Heart right ventricle (tissue), 16 donors: ENCODE measurements at regions not wholly inside any gene's neighbourhood (a gene's known extent, or its start where the extent isn't known, plus 50 kb on each side); places are given as distances from the start of the nearest gene placed in this dataset.

ENCODE experiments used
- ATAC-seq, 8 donors: fragments of 200-7000 bp; cut with Tn5 transposase; one replicate each; pipeline ENCODE4 v1.9.1; 2020; ENCODE audit warnings: mild to moderate bottlenecking in 8 of 8, moderate library complexity in 8 of 8, moderate number of reproducible peaks in 1 of 8
- DNase-seq, 2 donors: peaks; one replicate each; pipeline ENCODE4 v3.0.0-alpha.2; 2020
- H3K27ac ChIP-seq, 10 donors: fragments of 200-600 bp; sonication (generic) in 2 of 10; one replicate each; pipeline versions ENCODE4 v1.5.0 to v1.8.0; 2020 to 2022; ENCODE audit warnings: mild to moderate bottlenecking in 3 of 10
- H3K27me3 ChIP-seq, 7 donors: fragments of 200-600 bp; one replicate each; pipeline ENCODE4 v1.8.0; 2021 to 2022; ENCODE audit warnings: mild to moderate bottlenecking in 2 of 7
- H3K36me3 ChIP-seq, 9 donors: fragments of 200-600 bp; sonication (generic) in 1 of 9; one replicate each; pipeline versions ENCODE4 v1.5.0 to v1.8.0; 2020 to 2022; ENCODE audit warnings: mild to moderate bottlenecking in 2 of 9
- H3K4me1 ChIP-seq, 9 donors: fragments of 200-600 bp; sonication (generic) in 1 of 9; one replicate each; pipeline versions ENCODE4 v1.5.0 to v1.8.0; 2020 to 2022; ENCODE audit warnings: mild to moderate bottlenecking in 4 of 9
- H3K4me3 ChIP-seq, 10 donors: fragments of 200-600 bp; sonication (generic) in 2 of 10; one replicate each; pipeline versions ENCODE4 v1.5.0 to v1.8.0; 2020 to 2022; ENCODE audit warnings: mild to moderate bottlenecking in 7 of 10, moderate library complexity in 2 of 10
- H3K9me3 ChIP-seq, 11 donors: fragments of 200-600 bp in 10 of 11; sonication (generic) in 2 of 11; one replicate each; pipeline versions ENCODE4 v1.5.0 to v1.8.0; 2013 to 2022; ENCODE audit warnings: mild to moderate bottlenecking in 2 of 11, control low read depth in 1 of 11, moderate library complexity in 1 of 11
- WGBS, 2 donors: extraction: QIAGEN DNeasy Blood & Tissue Kit; methylation state at CpG; one replicate each; pipeline ENCODE4 v1.1.7; 2013; ENCODE audit warnings: inconsistent platforms in 1 of 2; 5-methylcytosine and 5-hydroxymethylcytosine counted together
- intact Hi-C, 10 donors: fragments of 100-400 bp; cut with DNase I; formaldehyde crosslinking; loops; one replicate each; pipeline versions ENCODE4 v1.11.1 to v1.14.2; 2022
- TF ChIP-seq, protein P1 (sequence below), 9 donors: fragments of 200-600 bp; sonication (generic) in 2 of 9; IDR thresholded peaks; one replicate each; pipeline versions ENCODE4 v1.5.0 to v1.8.0; 2021 to 2022; ENCODE audit warnings: antibody characterized with exemption in 9 of 9, mild to moderate bottlenecking in 5 of 9, moderate library complexity in 1 of 9
- donor health status: Arrhythmogenic right ventricular cardiomyopathy.
- donor health status: ischemic (EF 13 %, LVEDD 7.1; RV severe dilation, severe dysfunction).
- donor health status: healthy with polysubstance abuse.
- donor health status: DM: no; HTN: yes; CAD: no.
- donor health status: DM: no; HTN: no; CAD: no.
- donor health status: ischemic (EF 25% LVEDD 6.9; RV normal size, moderate dysfunction).
- donor health status: ischemic (EF 25% LVEDD 5.7; RV mildly dilated, moderate dysfunction).
- donor health status: healthy.
- donor health status: DM: yes; HTN: yes; CAD: no.
- donor health status: Ischemic cardiomyopathy.
- donor health status: ischemic (EF 35%, LVEDD 5.7; RV mildly dilated, moderate dysfunction).
- donor health status: nonischemic (EF 11% LVEDD 7.7; RV severe dilation, severe dysfunction).
- donor health status: DM: yes; HTN: yes; CAD: no.
- donor health status: PGD.
- donor health status: ischemic (EF 29% LVEDD 5.4; RV normal size, mild dysfunction).
- donor health status: nonischemic (EF 23%, LVEDD 6.1; RV moderate dilation, normal function).

GRCh38 chr5:29924107-29924506 lies 1269.4 kb upstream of the CDH6 start:
- Histone ChIP-seq H3K4me3 (no peak overlapping the region), H3K4me1 (no peaks in the 10 kb centered on the region), H3K27ac (no peak overlapping the region), H3K27me3 (no peaks in the 10 kb centered on the region), H3K36me3 (no peaks in the 10 kb centered on the region), H3K9me3 (peaks cover 0 to 29% (median 0%) of the 10 kb centered on the region in 11 donors)
- intact Hi-C loops: no loop called here
- 66% methylated on average over 2 of the region's 2 CpGs for WGBS, 2 donors
- no peak for ATAC-seq
- no peak for DNase-seq
- TF ChIP-seq, protein P1, sequence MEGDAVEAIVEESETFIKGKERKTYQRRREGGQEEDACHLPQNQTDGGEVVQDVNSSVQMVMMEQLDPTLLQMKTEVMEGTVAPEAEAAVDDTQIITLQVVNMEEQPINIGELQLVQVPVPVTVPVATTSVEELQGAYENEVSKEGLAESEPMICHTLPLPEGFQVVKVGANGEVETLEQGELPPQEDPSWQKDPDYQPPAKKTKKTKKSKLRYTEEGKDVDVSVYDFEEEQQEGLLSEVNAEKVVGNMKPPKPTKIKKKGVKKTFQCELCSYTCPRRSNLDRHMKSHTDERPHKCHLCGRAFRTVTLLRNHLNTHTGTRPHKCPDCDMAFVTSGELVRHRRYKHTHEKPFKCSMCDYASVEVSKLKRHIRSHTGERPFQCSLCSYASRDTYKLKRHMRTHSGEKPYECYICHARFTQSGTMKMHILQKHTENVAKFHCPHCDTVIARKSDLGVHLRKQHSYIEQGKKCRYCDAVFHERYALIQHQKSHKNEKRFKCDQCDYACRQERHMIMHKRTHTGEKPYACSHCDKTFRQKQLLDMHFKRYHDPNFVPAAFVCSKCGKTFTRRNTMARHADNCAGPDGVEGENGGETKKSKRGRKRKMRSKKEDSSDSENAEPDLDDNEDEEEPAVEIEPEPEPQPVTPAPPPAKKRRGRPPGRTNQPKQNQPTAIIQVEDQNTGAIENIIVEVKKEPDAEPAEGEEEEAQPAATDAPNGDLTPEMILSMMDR (IDR thresholded peaks at IDR 0.05): no peak

DNA sequence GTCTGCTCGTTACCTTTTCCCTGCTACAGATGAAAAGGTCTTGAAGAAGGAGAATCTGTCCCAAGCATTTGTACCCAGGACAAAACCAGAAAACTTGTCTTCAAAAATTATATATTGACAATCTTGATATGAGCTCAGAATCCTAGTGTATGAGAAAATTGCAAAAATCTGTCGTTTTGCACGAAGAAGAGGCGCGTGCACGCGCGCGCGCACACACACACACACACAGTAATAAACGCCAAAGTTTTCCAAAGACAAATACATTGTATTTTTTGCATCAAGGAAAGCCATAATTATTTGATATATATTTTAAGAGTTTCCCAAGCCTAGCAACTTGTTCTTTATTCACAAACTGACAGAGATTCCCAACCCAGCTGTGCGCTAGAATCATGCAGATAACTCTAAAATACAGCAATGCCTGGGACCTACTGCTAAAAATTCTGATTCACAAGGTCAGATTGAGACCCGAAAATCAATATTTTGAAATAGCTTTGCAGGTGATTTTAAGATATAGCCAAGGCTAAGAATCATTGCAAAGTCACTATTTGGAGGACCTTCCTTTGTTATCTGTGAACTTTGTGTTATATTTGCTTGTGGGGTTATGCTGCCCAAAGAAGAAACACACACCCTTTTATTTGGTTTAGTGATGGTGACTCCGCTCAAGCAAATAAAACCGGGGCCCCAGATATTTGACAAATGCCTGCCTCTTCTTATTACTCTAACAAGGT lies 1287.7 kb upstream of the CDH6 start:
- intact Hi-C loops: no loop called here
- DNase-seq (no peak), ATAC-seq (no peak)
- H3K36me3 ChIP-seq: no peaks in the 10 kb centered on the region
- peaks cover 0 to 37% (median 0%) of the 10 kb centered on the region in 11 donors for H3K9me3 ChIP-seq
- TF ChIP-seq, protein P1 (IDR thresholded peaks at IDR 0.05): no peak
- no peaks in the 10 kb centered on the region for H3K4me1 ChIP-seq
- 87 to 89% methylated on average over 15 of the region's 15 CpGs for WGBS, 2 donors
- H3K4me3 ChIP-seq: no peak overlapping the region
- no peaks in the 10 kb centered on the region for H3K27me3 ChIP-seq
- H3K27ac ChIP-seq: no peak overlapping the region

DNA sequence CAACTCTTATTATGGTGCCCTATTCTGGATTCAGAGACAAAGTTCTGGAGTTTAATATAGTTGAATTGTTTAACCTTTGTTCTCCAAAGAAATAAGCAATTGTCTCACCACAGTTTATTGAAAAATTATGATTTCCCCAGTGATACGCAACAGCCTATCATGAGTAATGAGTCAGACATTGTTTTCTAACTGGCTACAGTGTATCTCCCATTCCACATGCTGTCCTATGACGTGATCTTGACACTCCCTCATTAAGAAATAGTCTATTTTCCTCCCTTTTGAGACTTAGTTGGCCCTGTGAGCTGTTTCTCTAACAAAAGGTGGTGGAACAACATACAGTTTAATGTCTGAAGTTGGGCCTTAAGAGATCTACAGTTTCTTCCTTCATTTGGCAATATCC lies 1290.6 kb upstream of the CDH6 start:
- Histone ChIP-seq H3K27me3 (no peaks in the 10 kb centered on the region), H3K9me3 (peaks cover 0 to 16% (median 0%) of the 10 kb centered on the region in 11 donors), H3K36me3 (no peaks in the 10 kb centered on the region), H3K4me3 (no peak overlapping the region), H3K4me1 (no peaks in the 10 kb centered on the region), H3K27ac (no peak overlapping the region)
- 63 to 64% methylated on average over 2 of the region's 2 CpGs for WGBS, 2 donors
- ATAC-seq (no peak), DNase-seq (no peak)
- TF ChIP-seq, protein P1 (IDR thresholded peaks at IDR 0.05): no peak
- intact Hi-C loops: no loop called here

GRCh38 chr5:29899583-29899982 lies 1293.9 kb upstream of the CDH6 start:
- intact Hi-C loops: no loop called here
- Histone ChIP-seq H3K27ac (no peak overlapping the region), H3K36me3 (no peaks in the 10 kb centered on the region), H3K4me3 (no peak overlapping the region), H3K27me3 (no peaks in the 10 kb centered on the region), H3K9me3 (peaks cover 0 to 15% (median 0%) of the 10 kb centered on the region in 11 donors), H3K4me1 (no peaks in the 10 kb centered on the region)
- TF ChIP-seq, protein P1 (IDR thresholded peaks at IDR 0.05): no peak
- ATAC-seq (no peak), DNase-seq (no peak)
- WGBS, 2 donors: 66 to 68% methylated on average over 2 of the region's 2 CpGs
